SK-N-MC (cell line): ENCODE measurements at regions not wholly inside any gene's neighbourhood (a gene's known extent, or its start where the extent isn't known, plus 50 kb on each side); places are given as distances from the start of the nearest gene placed in this dataset.

Source experiments
- EZH2 ChIP-seq: fragments of 200-600 bp; sonication (generic); IDR thresholded peaks from one replicate; pipeline ENCODE4 v1.6.1; 2017; ENCODE audit warnings: antibody characterized with exemption
- POLR2AphosphoS5 ChIP-seq: IDR thresholded peaks from 2 replicates; pipeline ENCODE4 v1.6.1; 2012; ENCODE audit warnings: mild to moderate bottlenecking, low read depth, low read length, borderline replicate concordance

DNA sequence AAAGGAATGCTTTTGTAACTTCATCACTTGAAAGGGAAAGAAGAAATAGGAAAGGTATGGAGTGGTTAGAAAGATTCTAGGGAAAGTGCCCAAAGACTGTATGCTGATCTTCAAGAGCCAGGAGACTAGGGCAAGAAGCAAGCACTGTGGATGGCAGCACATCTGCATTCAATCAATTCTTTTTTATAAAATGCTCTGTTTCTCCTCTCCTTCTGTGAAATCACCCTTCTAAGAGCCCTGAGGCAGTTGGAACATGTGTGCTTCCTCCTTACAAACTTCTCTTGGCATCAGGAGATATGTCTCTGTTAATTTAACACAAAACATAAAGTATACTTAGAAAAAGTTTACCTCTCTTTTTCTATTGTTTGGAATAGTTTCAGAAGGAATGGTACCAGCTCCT is 1162.2 kb upstream of the GJE1 start:
- TF ChIP-seq POLR2AphosphoS5 (peak; percentile 58; the same call in 1 of the 2 replicates), EZH2 (no peak)
